ENCODE measurements at regions not wholly inside any gene's neighbourhood (a gene's known extent, or its start where the extent isn't known, plus 50 kb on each side); places are given as distances from the start of the nearest gene placed in this dataset.

GRCh38 chr1:5345556-5345955 is 646.7 kb downstream of the NPHP4 start:
- intact Hi-C loops (cut with DNase I), result no loop called here

DNA sequence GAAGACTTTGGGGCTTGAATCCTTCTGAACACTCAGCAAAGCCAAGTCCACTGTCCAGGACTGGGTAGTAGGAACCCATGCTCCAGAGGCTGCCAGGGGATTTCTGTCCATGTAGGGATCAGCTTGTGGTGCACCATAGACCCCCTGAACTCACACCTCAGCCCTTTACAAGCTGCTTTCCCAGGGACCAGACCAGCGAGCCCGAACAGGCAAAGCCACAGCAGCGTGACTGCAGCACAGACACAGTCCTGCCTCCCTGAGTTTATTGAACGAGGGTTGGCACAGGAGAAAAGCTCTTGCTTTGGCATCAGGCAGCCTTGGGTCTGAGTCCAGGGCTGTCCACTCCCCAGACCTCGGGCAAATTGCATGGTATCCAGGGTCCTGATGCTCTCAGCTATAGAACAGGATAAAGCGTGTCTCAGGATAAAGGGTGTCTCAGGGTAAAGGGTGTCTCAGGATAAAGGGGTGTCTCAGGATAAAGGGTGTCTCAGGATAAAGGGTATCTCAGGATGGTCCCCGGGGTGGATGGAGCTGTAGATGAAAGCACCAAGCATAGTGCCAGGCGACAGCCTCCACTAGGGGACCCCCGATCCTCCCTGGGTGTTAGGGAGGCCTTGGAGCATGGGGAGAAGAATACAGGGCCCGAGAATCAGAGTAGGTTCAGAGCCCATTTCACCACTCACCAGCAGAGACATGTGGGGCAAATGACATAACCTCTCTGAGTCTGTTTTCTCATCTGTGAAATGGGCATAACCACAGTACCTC is 648.8 kb downstream of the NPHP4 start:
- intact Hi-C loops (cut with DNase I), result no loop called here
- no peak for DNase-seq

More at GRCh38 chr1:5345556-5345955, 646.7 kb downstream of the NPHP4 start:
- no peak for DNase-seq

DNA sequence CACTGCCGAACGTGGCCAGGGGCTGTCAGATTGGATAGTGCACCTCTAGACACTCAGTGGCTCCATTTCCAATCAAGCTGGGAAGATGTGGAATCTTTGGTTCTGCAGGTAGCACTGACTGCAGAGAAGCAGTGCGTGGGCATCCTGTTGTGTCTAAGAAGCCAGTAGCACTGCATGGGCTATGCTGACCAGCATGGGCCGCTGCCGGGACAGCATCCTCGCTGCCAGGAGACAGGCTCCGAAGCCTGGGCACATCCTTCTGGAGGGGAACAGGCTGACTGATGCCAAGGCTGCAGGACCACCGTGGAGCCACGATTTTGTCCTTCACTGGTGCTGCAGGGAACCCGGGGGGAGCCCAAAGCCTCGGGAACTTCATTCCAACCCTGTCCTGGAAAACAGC is 649.4 kb downstream of the NPHP4 start:
- no peak for DNase-seq

DNA sequence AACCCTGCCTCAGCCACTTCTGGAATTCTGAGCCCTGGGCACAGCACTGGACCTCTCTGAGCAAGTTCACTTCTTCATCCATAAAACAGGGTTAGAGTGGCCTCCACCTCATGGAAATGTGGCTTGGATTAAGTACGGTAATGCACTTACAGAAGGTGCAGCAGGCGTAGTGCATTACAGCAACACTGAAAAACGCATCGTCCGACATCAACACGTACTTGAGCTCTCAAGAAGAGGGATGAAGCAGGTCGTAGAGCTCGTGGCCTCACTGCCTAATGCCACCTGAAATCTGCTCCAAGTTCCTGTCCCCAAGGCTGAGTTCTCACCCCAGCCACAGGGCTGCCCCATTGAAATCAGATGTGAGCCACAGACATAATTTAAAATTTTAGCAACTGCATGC is 650.1 kb downstream of the NPHP4 start:
- intact Hi-C loops (cut with DNase I), result no loop called here
- DNase-seq, result no peak

More for the DNA sequence above, 649.4 kb downstream of the NPHP4 start:
- intact Hi-C loops (cut with DNase I), result no loop called here

- intact Hi-C loops (cut with DNase I), result no loop called here
- no peak for DNase-seq
Observed at GRCh38 chr1:5341471-5341870, 650.8 kb downstream of the NPHP4 start.

- intact Hi-C loops (cut with DNase I), result no loop called here
- no peak for DNase-seq
Observed at GRCh38 chr1:5340560-5341130, 651.6 kb downstream of the NPHP4 start.

DNA sequence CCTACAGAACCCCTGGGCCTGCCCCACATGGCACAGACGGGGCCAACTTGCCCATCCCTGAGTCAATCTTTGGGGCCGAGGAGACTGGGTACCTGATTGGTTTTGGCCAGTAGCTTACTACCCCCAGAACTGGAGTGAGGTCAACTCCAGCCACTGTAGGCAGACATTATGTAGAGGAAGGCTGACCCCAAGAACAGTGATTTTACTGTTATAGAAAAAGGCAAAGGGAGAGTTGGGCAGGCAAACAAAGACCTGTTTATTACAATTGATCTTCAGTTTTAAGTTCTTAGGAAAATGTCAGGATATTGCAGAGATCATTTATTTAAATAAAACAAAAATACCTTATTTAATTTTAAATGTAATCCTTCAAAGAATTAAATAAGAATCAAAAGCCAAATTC is 653.8 kb downstream of the NPHP4 start:
- intact Hi-C loops (cut with DNase I), result no loop called here
- peak in 5 of 42 donors; percentile 5 to 51 (median 7) for DNase-seq

- intact Hi-C loops (cut with DNase I), result no loop called here
- peak in 1 of 42 donors; percentile 24 for DNase-seq
Observed at GRCh38 chr1:5333291-5333690, 658.9 kb downstream of the NPHP4 start.

- intact Hi-C loops (cut with DNase I), result no loop called here
Observed at GRCh38 chr1:5331101-5331500, 661.1 kb downstream of the NPHP4 start.

DNA sequence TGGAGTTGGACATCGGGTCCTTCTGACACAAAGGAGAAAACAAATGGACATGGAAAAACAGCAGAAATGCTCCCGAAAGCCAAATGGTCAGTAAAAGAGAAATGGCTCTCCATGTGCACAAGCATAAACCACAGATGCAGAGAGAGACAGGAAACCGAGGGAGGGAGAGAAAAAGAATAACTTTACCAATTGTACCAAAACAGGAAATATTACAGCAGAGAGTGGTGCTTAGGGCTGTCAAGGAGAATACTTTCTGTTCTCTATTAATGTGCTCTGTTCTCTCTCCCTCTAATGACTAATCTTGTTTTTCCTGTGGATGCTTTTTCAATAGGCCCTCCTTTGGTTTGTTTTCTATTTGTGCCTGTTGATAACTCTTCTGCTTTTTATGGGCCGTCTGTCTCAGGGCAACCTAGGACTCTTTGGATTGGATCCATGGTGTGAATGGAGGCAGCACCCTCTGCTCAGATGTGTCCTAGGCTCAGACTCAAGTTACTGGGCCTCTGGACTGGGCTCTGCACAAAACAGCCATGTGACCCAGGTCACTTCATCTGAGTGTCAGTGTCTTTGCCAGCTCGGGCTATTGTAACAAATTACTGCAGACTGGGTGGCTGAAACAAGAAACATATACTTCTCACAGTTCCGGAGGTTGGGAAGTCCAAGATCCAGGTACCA is 663.0 kb downstream of the NPHP4 start:
- intact Hi-C loops (cut with DNase I), result no loop called here
- DNase-seq, result no peak

More at GRCh38 chr1:5331101-5331500, 661.1 kb downstream of the NPHP4 start:
- DNase-seq, result peak in 1 of 42 donors; percentile 7

- DNase-seq, result no peak
- intact Hi-C loops (cut with DNase I), result no loop called here
Observed at GRCh38 chr1:5324883-5325282, 667.3 kb downstream of the NPHP4 start.

GRCh38 chr1:5318143-5318816 is 663.9 kb downstream of the AJAP1 start:
- intact Hi-C loops (cut with DNase I), result no loop called here
- peak in 1 of 42 donors; percentile 17 for DNase-seq

DNA sequence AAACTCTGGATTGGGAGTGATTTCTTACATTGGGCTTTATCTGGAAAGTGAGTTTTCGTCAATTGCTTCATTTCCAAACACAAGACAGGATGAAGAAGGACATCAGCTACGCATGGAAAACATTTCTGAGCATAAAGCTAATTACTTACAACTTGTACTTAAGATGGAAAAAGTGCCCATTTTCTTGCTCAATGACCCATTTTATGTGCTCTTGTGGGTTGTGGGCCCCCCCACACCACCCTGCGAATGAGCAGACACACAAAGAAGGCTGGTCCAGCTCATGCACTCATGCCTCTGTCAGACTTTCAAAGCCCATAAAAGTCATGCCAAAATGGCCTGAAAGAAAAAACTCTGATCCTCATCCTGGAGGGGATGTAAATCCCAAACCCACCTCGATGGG is 663.0 kb downstream of the AJAP1 start:
- intact Hi-C loops (cut with DNase I), result no loop called here
- DNase-seq, result no peak

DNA sequence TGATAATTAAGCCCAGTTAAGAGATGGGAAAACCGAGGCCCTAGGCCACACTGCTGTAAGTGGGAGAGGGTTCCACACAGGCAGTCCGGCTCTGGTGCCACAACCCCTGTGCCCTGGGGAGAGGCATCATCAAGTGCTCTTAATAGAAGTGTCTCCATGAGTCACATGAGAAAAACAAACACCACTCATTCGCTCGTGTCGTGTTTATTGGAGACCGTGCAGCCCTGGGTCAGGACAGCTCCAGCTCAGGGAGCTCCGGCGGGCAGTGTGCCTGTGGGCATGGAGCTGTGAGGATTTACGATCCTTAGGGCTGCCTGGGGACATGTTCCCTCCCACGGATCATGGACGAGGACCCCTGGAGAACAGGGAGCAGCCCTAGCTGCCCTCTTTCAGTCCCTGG is 658.5 kb downstream of the AJAP1 start:
- intact Hi-C loops (cut with DNase I), result no loop called here
- no peak for DNase-seq

DNA sequence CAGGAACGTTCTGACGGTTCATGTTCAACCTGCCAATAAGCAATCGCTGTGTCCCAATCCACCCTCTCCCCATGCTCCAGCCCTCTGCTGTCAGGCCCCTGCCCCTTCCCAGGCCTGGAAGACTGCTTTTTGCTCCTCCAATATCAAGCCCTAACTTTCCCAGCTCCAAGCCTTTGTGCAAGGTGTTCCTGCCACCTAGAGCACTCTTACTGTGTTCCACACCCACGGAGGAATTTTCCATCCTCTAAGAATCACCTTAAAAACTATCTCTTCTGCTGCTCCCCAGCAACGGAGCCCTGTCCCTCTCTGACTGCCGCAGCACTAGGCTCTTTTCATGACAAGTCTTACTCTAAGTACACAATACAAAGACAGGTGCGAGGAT is 657.9 kb downstream of the AJAP1 start:
- peak in 13 of 42 donors; percentile 11 to 56 (median 27) for DNase-seq
- intact Hi-C loops (cut with DNase I), result no loop called here

DNA sequence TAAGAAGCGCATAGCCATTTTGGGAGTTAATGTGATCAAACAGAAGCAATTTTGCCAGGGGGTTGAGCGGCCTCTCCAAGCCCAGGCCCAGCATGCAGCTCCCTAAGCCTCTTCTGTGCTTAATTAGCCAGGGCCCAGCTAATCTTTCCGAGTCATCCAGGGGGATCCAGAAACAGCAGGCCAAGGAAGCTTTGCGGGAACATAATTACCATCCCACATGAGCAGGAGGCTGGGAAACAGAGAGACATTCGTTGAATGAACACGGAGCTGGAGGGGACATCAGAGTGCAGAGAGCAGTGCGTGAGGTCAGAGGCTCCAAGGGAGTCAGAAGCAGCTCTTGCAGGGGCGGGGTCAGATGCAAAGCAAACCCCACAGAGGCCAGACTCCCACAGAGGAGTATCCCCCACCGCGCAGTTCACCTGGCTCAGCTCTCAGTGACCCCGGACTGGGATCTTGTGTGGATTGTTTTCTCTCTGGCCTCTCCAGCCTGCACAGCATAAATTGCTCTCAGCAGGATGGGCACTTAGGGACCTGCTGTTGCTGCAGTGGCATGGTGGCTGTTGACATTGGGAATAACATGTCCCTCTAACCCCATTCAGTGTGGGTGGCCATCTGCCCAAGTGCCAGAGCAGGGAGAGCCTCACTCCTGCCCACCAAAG is 657.4 kb downstream of the AJAP1 start:
- no peak for DNase-seq
- intact Hi-C loops (cut with DNase I), result no loop called here

- DNase-seq, result no peak
Observed at GRCh38 chr1:5311147-5311546, 656.7 kb downstream of the AJAP1 start.

GRCh38 chr1:5308249-5308648 is 653.8 kb downstream of the AJAP1 start:
- intact Hi-C loops (cut with DNase I), result no loop called here
- DNase-seq, result no peak

More at GRCh38 chr1:5311147-5311546, 656.7 kb downstream of the AJAP1 start:
- intact Hi-C loops (cut with DNase I), result no loop called here

GRCh38 chr1:5304702-5305101 is 650.3 kb downstream of the AJAP1 start:
- intact Hi-C loops (cut with DNase I), result no loop called here
- no peak for DNase-seq
